Globus pallidus (tissue), 1 donor: ENCODE measurements at regions not wholly inside any gene's neighbourhood (a gene's known extent, or its start where the extent isn't known, plus 50 kb on each side); places are given as distances from the start of the nearest gene placed in this dataset.
"Not testable (repeated sequence)": the region's sequence is repeated elsewhere in the genome, so short reads cannot be mapped to it uniquely, and the experiment has no call there.

ENCODE experiments used
- DNase-seq: peaks from one replicate; pipeline ENCODE4 v3.0.0-alpha.2; 2015; ENCODE audit warnings: low spot score

DNA sequence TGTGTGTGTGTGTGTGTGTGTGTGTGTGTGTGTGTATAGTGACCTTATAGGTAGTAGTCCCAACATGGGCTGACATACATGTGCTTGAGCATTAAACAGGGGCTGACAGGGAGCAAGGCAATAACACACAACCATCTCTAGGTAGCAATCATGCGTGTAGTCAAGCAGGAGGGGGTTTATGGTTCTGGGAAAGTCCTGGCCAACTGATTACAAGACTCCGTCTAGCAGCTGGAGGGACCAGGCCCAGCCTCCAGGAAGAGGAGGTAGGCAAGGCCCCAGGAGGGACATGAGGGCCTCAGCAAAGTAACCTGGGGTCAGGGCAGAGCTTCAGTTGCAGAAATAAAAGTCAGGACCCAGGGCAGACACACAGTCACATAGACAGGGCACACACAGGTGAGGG is 60.6 kb upstream of the E2F3 start:
- DNase-seq = no peak

DNA sequence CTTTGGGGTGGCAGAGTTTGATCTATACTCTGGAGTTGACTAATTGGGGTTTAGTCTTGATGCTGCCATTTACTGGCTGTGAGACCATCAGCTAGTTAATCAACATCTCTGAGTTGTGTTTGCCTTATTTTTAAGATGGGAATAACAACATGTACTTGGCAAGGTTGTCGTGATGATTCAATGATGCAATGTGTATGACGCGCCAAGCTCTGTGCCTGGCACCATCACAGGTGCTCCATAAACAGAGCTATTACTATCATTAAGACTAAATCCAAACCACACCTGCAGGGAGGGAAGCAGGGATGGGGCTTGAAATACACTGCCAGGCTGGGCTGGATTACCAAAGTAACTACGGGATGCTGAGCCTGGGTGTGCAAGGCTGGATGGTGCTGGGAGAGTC is 60.1 kb upstream of the E2F3 start:
- DNase-seq = no peak

DNA sequence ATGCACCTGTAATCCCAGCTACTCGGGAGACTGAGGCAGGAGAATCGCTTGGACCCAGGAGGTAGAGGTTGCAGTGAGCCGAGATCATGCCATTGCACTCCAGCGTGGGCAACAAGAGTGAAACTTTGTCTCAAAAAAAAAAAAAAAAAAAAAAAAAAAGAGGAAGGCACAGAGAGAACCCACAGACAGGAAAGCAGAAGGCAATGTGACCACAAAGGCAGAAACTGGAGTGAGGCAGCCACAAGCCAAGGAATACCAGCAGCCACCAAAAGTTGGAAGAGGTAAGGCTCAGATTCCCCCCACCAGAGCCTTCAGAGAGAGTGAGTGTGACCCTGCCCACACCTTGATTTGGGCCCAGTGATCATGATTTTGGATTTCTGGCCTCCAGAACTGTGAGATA is 54.7 kb upstream of the E2F3 start:
- DNase-seq = not testable (repeated sequence)

DNA sequence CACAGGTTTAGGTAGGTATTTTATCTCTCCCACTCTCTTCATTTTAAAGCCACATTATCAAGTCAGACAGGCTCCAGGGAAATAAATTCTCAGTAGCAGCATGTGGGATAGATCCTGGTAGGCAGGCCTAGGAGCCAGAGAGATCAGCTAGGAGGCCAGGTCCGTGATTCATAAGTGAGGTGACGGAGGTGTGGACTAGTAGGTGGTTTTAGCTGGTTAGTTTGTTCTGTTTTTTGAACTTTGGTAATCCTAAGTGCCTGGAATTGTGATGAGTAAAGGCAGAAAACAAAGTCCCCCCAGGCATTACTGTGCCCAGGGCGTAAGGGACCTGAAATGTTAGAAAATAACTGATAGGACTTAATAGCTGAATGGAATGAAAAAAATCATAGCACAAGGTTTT is 53.6 kb upstream of the E2F3 start:
- no peak for DNase-seq

DNA sequence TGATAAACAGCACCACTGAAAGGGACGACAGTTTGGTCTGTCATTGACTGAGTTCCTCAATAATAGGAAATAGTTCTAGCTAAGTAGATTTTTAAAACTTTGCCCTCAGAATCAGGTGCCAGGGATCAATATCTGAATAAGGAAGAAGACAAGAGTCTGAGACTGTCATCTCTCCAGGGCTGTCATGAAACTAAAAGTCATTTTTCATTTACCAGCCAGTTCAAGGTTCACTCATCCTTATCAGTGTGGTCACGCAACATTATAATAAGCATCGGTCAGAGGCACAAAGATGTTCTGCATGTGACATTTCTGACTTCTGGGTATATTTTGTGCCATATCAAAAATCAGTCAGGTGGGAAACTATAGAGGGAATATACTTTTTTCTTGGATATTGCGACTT is 52.5 kb upstream of the E2F3 start:
- DNase-seq = no peak

DNA sequence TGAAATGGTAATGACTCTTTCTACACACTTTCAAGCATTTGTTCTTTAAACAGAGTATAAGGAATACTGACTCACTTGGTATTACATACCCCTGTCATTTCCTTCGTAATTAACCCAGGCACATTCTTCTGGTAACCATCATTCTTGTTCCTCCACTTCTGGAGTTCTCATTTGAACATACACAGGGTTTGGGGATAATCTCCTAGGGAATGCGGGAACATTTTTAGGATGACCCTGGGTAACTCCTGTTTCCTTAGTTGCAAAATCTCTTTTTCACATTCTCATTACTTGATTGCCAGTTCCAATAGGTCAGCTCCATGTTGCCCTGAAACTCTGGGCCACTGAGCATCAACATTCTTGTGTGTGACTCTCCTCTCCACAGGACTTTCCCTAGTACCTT is 51.5 kb upstream of the E2F3 start:
- no peak for DNase-seq

DNA sequence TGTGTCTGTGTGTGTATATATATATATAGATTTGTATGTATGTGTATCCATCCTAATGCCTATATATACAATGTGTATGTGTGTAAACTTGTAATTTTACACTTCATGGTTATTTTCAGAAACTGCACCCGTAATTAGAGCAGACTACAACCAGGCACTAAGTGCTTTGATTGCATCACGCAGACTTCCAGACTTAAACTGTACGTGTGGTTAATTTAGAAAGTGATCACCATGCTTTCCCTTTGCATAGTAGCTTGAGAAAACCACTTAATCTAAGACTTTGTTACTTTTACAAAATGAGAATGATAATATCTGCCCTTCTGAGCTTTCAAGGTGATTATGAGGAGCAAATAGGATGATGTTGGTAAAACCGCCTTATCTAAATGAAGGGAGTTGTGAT is 50.1 kb upstream of the E2F3 start:
- DNase-seq = no peak
